ENCODE measurements at regions not wholly inside any gene's neighbourhood (a gene's known extent, or its start where the extent isn't known, plus 50 kb on each side); places are given as distances from the start of the nearest gene placed in this dataset.

- Histone ChIP-seq H3K9me3 (no peaks in the 10 kb centered on the region), H3K9ac (ENCODE audit: low read depth in 2 of 2, low read length in 2 of 2) (no peak overlapping the region), H3K36me3 (no peaks in the 10 kb centered on the region), H3K4me3 (no peak overlapping the region), H3K27me3 (no peaks in the 10 kb centered on the region), H3K27ac (no peak overlapping the region), H3K4me1 (no peaks in the 10 kb centered on the region)
- no peak for TF ChIP-seq CTCF (IDR thresholded peaks at IDR 0.05)
- DNase-seq: no peak
- intact Hi-C loops (cut with DNase I): no loop called here
Observed at GRCh38 chr14:81784084-81784483, 250.4 kb upstream of the SEL1L start.

- Histone ChIP-seq H3K36me3 (no peaks in the 10 kb centered on the region), H3K9me3 (no peaks in the 10 kb centered on the region), H3K27ac (no peak overlapping the region), H3K9ac (ENCODE audit: low read depth in 2 of 2, low read length in 2 of 2) (no peak overlapping the region), H3K4me1 (no peaks in the 10 kb centered on the region), H3K27me3 (no peaks in the 10 kb centered on the region), H3K4me3 (no peak overlapping the region)
- intact Hi-C loops (cut with DNase I): no loop called here
- no peak for TF ChIP-seq CTCF (IDR thresholded peaks at IDR 0.05)
- no peak for DNase-seq
Observed at GRCh38 chr14:81797315-81797714, 263.7 kb upstream of the SEL1L start.

- H3K9ac ChIP-seq (ENCODE audit: low read depth in 2 of 2, low read length in 2 of 2): no peak overlapping the region
- intact Hi-C loops (cut with DNase I): no loop called here
- no peaks in the 10 kb centered on the region for H3K27me3 ChIP-seq
- TF ChIP-seq CTCF (IDR thresholded peaks at IDR 0.05): no peak
- no peaks in the 10 kb centered on the region for H3K9me3 ChIP-seq
- no peaks in the 10 kb centered on the region for H3K4me1 ChIP-seq
- DNase-seq: no peak
- H3K36me3 ChIP-seq: no peaks in the 10 kb centered on the region
- H3K4me3 ChIP-seq: no peak overlapping the region
- H3K27ac ChIP-seq: no peak overlapping the region
Observed at GRCh38 chr14:81801921-81802320, 268.3 kb upstream of the SEL1L start.

- H3K4me1 ChIP-seq: no peaks in the 10 kb centered on the region
- DNase-seq: no peak
- no peak overlapping the region for H3K4me3 ChIP-seq
- H3K36me3 ChIP-seq: no peaks in the 10 kb centered on the region
- no peaks in the 10 kb centered on the region for H3K9me3 ChIP-seq
- intact Hi-C loops (cut with DNase I): no loop called here
- H3K27ac ChIP-seq: no peak overlapping the region
- H3K27me3 ChIP-seq: no peaks in the 10 kb centered on the region
- no peak for TF ChIP-seq CTCF (IDR thresholded peaks at IDR 0.05)
- no peak overlapping the region for H3K9ac ChIP-seq (ENCODE audit: low read depth in 2 of 2, low read length in 2 of 2)
Observed at GRCh38 chr14:81802341-81802740, 268.7 kb upstream of the SEL1L start.

GRCh38 chr14:81805785-81806184 is 272.1 kb upstream of the SEL1L start:
- intact Hi-C loops (cut with DNase I): no loop called here
- Histone ChIP-seq H3K4me3 (no peak overlapping the region), H3K4me1 (no peaks in the 10 kb centered on the region), H3K9ac (ENCODE audit: low read depth in 2 of 2, low read length in 2 of 2) (no peak overlapping the region), H3K36me3 (no peaks in the 10 kb centered on the region), H3K27ac (no peak overlapping the region), H3K9me3 (peaks cover 4% of the 10 kb centered on the region), H3K27me3 (no peaks in the 10 kb centered on the region)
- DNase-seq: no peak
- TF ChIP-seq CTCF (IDR thresholded peaks at IDR 0.05): no peak
